Endodermal cell (in vitro differentiated cells): ENCODE measurements at regions not wholly inside any gene's neighbourhood (a gene's known extent, or its start where the extent isn't known, plus 50 kb on each side); places are given as distances from the start of the nearest gene placed in this dataset.

Experiments
- DNase-seq: peaks from one replicate; pipeline ENCODE4 v3.0.0-alpha.2; 2017
- H3K27ac ChIP-seq: 2 replicates; pipeline ENCODE4 v1.5.1; 2013; ENCODE audit warnings: mild to moderate bottlenecking, low read depth, low read length, moderate library complexity
- H3K27me3 ChIP-seq: 2 replicates; pipeline ENCODE4 v1.6.1; 2013; ENCODE audit warnings: mild to moderate bottlenecking, low read length, moderate library complexity; ENCODE audit not compliant: insufficient read depth, control insufficient read depth, poor library complexity, severe bottlenecking
- H3K36me3 ChIP-seq: 2 replicates; pipeline ENCODE4 v1.7.0; 2013; ENCODE audit warnings: mild to moderate bottlenecking, low read length, moderate library complexity; ENCODE audit not compliant: control insufficient read depth, insufficient read depth
- H3K4me1 ChIP-seq: one replicate; pipeline ENCODE4 v1.7.0; 2013; ENCODE audit warnings: low read length; ENCODE audit not compliant: control insufficient read depth, insufficient read depth
- H3K4me3 ChIP-seq: 2 replicates; pipeline ENCODE4 v1.5.1; 2013; ENCODE audit warnings: mild to moderate bottlenecking, low read length, moderate library complexity
- H3K9ac ChIP-seq: 2 replicates; pipeline ENCODE4 v1.6.1; 2013; ENCODE audit warnings: mild to moderate bottlenecking, low read length, moderate library complexity; ENCODE audit not compliant: poor library complexity, severe bottlenecking; ENCODE audit errors: extremely low read depth
- H3K9me3 ChIP-seq: 2 replicates; pipeline ENCODE4 v1.6.1; 2013; ENCODE audit warnings: mild to moderate bottlenecking, low read length, moderate library complexity; ENCODE audit not compliant: control insufficient read depth
- H3K27ac Mint-ChIP-seq: 2 replicates; pipeline ENCODE4 v1.8.0; 2020; ENCODE audit warnings: mixed read lengths
- H3K27me3 Mint-ChIP-seq: 2 replicates; pipeline ENCODE4 v1.8.0; 2021; ENCODE audit warnings: mild to moderate bottlenecking, mixed read lengths; ENCODE audit not compliant: insufficient read depth
- H3K36me3 Mint-ChIP-seq: 2 replicates; pipeline ENCODE4 v1.8.0; 2020; ENCODE audit warnings: low read depth, mixed read lengths
- H3K4me1 Mint-ChIP-seq: 2 replicates; pipeline ENCODE4 v1.8.0; 2020; ENCODE audit warnings: mixed read lengths
- H3K4me3 Mint-ChIP-seq: 2 replicates; pipeline ENCODE4 v1.8.0; 2020; ENCODE audit warnings: mild to moderate bottlenecking, moderate library complexity, mixed read lengths
- H3K9me3 Mint-ChIP-seq: 2 replicates; pipeline ENCODE4 v1.8.0; 2020; ENCODE audit warnings: mild to moderate bottlenecking, mixed read lengths
- WGBS, 2 experiments: methylation state at CpG; one replicate each; pipeline versions ENCODE4 v1.1.5 to v1.1.7; 2013; ENCODE audit warnings: missing lambda C conversion rate in 2 of 2, mixed read lengths in 1 of 2; ENCODE audit not compliant: insufficient coverage in 1 of 2, insufficient read length in 1 of 2; 5-methylcytosine and 5-hydroxymethylcytosine counted together
- TF ChIP-seq, protein P1 (sequence below): fragments of 200-600 bp; sonication (generic); conservative IDR thresholded peaks from 2 replicates; pipeline ENCODE4 v1.5.0; 2021; ENCODE audit warnings: antibody characterized with exemption, mild to moderate bottlenecking

DNA sequence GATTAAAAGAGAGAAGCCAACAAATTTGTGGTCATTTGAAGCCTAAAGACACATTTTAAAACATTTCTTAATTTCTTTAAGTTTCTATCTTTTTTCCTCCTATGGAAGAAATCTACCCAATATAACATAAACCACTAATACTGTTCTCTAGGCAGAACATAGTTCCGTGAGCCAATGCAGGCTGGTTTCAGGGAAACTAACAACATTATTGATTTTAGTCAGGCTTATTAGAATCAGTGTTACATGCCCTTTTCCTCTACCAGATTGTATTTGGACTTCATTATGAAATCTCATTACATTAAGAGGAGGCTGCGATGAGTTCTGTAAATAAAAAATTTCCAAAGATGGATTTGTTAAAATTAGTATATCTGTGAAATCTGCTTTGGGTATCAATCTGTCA lies 249.9 kb downstream of the PTBP2 start:
- 100% methylated on average over 1 to 2 of the region's 2 CpGs for WGBS, 2 experiments
- no peak overlapping the region for H3K4me3 ChIP-seq
- no peak overlapping the region for H3K27ac ChIP-seq
- no peaks in the 10 kb centered on the region for H3K4me1 Mint-ChIP-seq
- DNase-seq: no peak
- no peaks in the 10 kb centered on the region for H3K36me3 Mint-ChIP-seq
- no peaks in the 10 kb centered on the region for H3K4me1 ChIP-seq
- H3K9me3 Mint-ChIP-seq: no peaks in the 10 kb centered on the region
- H3K9me3 ChIP-seq: no peaks in the 10 kb centered on the region
- TF ChIP-seq, protein P1, sequence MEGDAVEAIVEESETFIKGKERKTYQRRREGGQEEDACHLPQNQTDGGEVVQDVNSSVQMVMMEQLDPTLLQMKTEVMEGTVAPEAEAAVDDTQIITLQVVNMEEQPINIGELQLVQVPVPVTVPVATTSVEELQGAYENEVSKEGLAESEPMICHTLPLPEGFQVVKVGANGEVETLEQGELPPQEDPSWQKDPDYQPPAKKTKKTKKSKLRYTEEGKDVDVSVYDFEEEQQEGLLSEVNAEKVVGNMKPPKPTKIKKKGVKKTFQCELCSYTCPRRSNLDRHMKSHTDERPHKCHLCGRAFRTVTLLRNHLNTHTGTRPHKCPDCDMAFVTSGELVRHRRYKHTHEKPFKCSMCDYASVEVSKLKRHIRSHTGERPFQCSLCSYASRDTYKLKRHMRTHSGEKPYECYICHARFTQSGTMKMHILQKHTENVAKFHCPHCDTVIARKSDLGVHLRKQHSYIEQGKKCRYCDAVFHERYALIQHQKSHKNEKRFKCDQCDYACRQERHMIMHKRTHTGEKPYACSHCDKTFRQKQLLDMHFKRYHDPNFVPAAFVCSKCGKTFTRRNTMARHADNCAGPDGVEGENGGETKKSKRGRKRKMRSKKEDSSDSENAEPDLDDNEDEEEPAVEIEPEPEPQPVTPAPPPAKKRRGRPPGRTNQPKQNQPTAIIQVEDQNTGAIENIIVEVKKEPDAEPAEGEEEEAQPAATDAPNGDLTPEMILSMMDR: no peak
- no peak overlapping the region for H3K4me3 Mint-ChIP-seq
- peaks cover 3% of the 10 kb centered on the region for H3K27me3 Mint-ChIP-seq
- H3K9ac ChIP-seq: no peak overlapping the region
- no peaks in the 10 kb centered on the region for H3K27me3 ChIP-seq
- no peaks in the 10 kb centered on the region for H3K36me3 ChIP-seq
- no peak overlapping the region for H3K27ac Mint-ChIP-seq

DNA sequence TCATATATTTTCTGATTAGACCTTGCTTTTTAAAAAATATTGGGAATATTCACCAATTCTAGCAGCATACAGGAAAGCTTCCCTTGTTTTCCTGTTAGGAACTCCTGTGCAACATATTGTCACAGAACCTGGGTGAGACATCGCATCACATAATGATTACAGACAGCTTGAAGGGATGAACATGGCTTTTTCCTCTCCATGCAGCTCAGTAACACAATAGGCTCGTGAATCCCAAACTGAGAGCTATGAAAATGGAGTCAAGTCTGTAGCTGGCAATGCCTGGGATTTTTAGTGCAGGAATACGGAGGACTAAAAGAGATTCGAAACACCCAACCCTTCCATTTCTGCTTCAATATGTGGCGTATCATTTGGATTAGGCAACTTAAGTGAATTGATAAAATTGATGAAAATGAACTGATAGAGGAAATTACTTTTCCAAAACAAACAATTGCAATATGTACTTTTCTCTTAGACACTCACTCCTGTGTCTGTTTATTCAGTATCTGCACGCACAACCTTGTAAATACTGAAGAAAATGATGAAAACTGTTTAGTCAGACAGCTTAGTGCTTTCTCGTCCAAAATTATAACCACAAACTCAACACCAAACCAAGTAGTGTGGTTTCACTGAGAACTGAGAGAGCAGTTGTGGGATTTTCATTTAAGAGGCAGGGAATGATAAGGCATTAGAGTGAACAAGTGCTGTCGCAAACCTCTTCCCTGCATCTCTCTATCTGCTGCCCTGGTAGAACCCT lies 250.4 kb downstream of the PTBP2 start:
- Histone ChIP-seq H3K27ac (no peak overlapping the region), H3K27me3 (no peaks in the 10 kb centered on the region), H3K4me3 (no peak overlapping the region), H3K9me3 (no peaks in the 10 kb centered on the region), H3K9ac (no peak overlapping the region), H3K4me1 (no peaks in the 10 kb centered on the region), H3K36me3 (no peaks in the 10 kb centered on the region)
- Mint-ChIP-seq H3K4me1 (no peaks in the 10 kb centered on the region), H3K27ac (no peak overlapping the region), H3K4me3 (no peak overlapping the region), H3K9me3 (no peaks in the 10 kb centered on the region), H3K27me3 (peaks cover 3% of the 10 kb centered on the region), H3K36me3 (no peaks in the 10 kb centered on the region)
- TF ChIP-seq, protein P1: no peak
- 75 to 93% methylated on average over 2 to 7 of the region's 8 CpGs for WGBS, 2 experiments
- no peak for DNase-seq

DNA sequence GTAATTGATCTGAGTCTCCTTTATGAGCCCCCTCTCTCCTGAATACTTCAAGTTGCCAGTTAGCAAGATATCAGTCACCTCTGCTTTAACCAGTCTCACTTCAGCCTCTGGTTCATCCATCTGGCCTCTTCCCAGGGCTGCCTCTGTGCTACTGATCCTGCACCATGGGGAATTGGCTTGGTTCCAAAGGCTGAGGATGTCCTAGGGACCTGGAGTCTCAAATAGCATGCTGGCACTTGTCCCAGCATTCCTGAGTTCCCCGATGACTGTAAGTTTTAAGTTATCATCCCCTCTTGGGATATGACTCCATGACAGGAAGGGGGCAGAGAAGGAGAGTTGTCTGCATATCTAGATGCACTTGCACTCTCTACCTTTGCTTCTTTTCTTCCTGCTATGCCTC lies 252.0 kb downstream of the PTBP2 start:
- H3K36me3 ChIP-seq: no peaks in the 10 kb centered on the region
- TF ChIP-seq, protein P1: no peak
- no peaks in the 10 kb centered on the region for H3K27me3 ChIP-seq
- 97 to 100% methylated on average over 1 of the region's 1 CpG for WGBS, 2 experiments
- no peak overlapping the region for H3K4me3 ChIP-seq
- H3K27ac ChIP-seq: no peak overlapping the region
- DNase-seq: no peak
- H3K9me3 Mint-ChIP-seq: no peaks in the 10 kb centered on the region
- H3K9me3 ChIP-seq: no peaks in the 10 kb centered on the region
- H3K36me3 Mint-ChIP-seq: no peaks in the 10 kb centered on the region
- H3K4me3 Mint-ChIP-seq: no peak overlapping the region
- peaks cover 3% of the 10 kb centered on the region for H3K27me3 Mint-ChIP-seq
- no peaks in the 10 kb centered on the region for H3K4me1 ChIP-seq
- H3K27ac Mint-ChIP-seq: no peak overlapping the region
- no peaks in the 10 kb centered on the region for H3K4me1 Mint-ChIP-seq
- no peak overlapping the region for H3K9ac ChIP-seq
